ENCODE measurements at regions not wholly inside any gene's neighbourhood (a gene's known extent, or its start where the extent isn't known, plus 50 kb on each side); places are given as distances from the start of the nearest gene placed in this dataset.

DNA sequence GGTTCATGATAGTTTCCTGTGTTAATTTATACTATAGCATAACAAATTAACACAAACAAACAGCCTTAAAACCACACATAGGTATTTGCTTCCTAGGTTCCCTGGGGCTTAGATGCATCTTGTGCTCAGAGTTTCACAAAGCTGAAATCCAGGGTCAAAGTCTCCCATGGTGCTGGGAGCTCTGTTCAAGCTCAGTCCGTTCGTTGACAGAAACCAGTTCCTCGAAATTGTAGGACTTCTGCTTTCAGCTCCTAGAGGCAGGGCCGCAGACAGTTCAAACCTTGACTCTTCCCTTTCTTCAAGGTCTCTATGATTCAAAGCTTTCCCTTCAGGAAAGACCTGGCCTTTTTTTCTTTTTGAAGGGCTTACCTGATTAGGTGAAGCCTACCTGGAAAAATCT, 90.5 kb downstream of the VSTM2A start:
- 19 to 48% (median 19%) methylated on average over 4 of the region's 4 CpGs for WGBS, 4 donors
- no peaks in the 10 kb centered on the region for H3K36me3 ChIP-seq
- H3K4me3 ChIP-seq = no peak overlapping the region
- H3K27ac ChIP-seq = no peak overlapping the region
- H3K9me3 ChIP-seq = peaks cover 0 to 12% (median 0%) of the 10 kb centered on the region in 12 donors
- TF ChIP-seq POLR2A (IDR thresholded peaks at IDR 0.05) (no peak), CTCF (IDR thresholded peaks at IDR 0.05) (no peak)
- no peak for DNase-seq
- ATAC-seq = no peak
- H3K4me1 ChIP-seq = no peaks in the 10 kb centered on the region
- H3K27me3 ChIP-seq = no peaks in the 10 kb centered on the region
- intact Hi-C loops (cut with DNase I) = no loop called here

- H3K4me3 ChIP-seq = no peak overlapping the region
- H3K4me1 ChIP-seq = no peaks in the 10 kb centered on the region
- TF ChIP-seq POLR2A (IDR thresholded peaks at IDR 0.05) = no peak
- no peaks in the 10 kb centered on the region for H3K36me3 ChIP-seq
- DNase-seq = no peak
- 67 to 71% (median 68%) methylated on average over 4 of the region's 4 CpGs for WGBS, 4 donors
- no peak overlapping the region for H3K27ac ChIP-seq
- intact Hi-C loops (cut with DNase I) = no loop called here
- H3K9me3 ChIP-seq = peaks cover 0 to 6% (median 0%) of the 10 kb centered on the region in 12 donors
- no peak for ATAC-seq
- no peaks in the 10 kb centered on the region for H3K27me3 ChIP-seq
Observed at GRCh38 chr7:54629771-54630170, 87.6 kb downstream of the VSTM2A start.

DNA sequence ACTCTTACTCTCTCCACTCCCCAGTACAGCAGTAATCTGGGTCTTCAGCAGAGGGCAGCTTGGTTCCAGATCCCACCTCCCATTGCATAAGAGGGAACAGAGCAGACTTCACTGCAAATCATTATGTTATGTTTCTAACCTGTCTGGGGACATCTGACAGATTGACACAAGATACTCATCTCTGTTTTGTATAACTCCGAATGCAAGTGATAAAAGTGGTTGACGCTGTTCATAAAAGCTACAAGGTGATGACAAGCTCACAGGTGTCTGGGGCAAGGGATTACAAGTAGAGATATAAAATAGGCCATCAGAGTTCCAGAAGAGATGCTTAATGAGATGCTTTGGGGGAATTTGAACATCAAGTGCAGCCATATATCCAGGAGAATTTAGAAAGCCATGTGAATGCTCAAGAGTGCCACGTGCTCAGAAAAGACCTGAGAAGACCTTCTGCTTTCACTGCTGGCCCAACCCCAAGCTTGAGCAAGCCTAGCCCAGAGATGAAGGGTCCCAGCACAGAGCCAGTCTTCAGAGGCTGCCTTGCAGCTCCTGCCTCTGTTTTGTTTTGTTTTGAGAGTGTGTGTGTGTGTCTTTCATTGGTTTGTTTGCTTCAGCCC, 80.6 kb downstream of the VSTM2A start:
- Histone ChIP-seq H3K4me1 (no peaks in the 10 kb centered on the region), H3K9me3 (no peaks in the 10 kb centered on the region), H3K27me3 (no peaks in the 10 kb centered on the region), H3K4me3 (no peak overlapping the region), H3K27ac (no peak overlapping the region), H3K36me3 (no peaks in the 10 kb centered on the region)
- ATAC-seq (no peak), DNase-seq (no peak)
- no peak for TF ChIP-seq CTCF (IDR thresholded peaks at IDR 0.05)
- no peak for TF ChIP-seq POLR2A (IDR thresholded peaks at IDR 0.05)
- intact Hi-C loops (cut with DNase I) = no loop called here
- 46 to 53% (median 51%) methylated on average over 3 of the region's 3 CpGs for WGBS, 4 donors
